NCI-H1436 treated with DMSO at 0.1 percent for 48 hours (cell line): ENCODE measurements at regions not wholly inside any gene's neighbourhood (a gene's known extent, or its start where the extent isn't known, plus 50 kb on each side); places are given as distances from the start of the nearest gene placed in this dataset.
A peak's percentile ranks its signal among the peaks of the same experiment; 100 is the strongest.
"Not testable (repeated sequence)": the region's sequence is repeated elsewhere in the genome, so short reads cannot be mapped to it uniquely, and the experiment has no call there.

Experiments used
- DNase-seq: peaks from one replicate; lab custom pipeline; 2025; lab: John Stamatoyannopoulos, UW

- no peak for DNase-seq
Observed at GRCh38 chr4:38385093-38386004, 278.6 kb upstream of the KLF3 start.

- no peak for DNase-seq
Observed at GRCh38 chr4:38386005-38386551, 277.9 kb upstream of the KLF3 start.

GRCh38 chr4:38386654-38387188, 277.3 kb upstream of the KLF3 start:
- DNase-seq: no peak

- peak; percentile 43 for DNase-seq
Observed at GRCh38 chr4:38387348-38387747, 276.7 kb upstream of the KLF3 start.

- DNase-seq: no peak
Observed at GRCh38 chr4:38387819-38388218, 276.2 kb upstream of the KLF3 start.

GRCh38 chr4:38388907-38389306, 275.1 kb upstream of the KLF3 start:
- DNase-seq: not testable (repeated sequence)

- no peak for DNase-seq
Observed at GRCh38 chr4:38390969-38391545, 272.9 kb upstream of the KLF3 start.

- no peak for DNase-seq
Observed at GRCh38 chr4:38392223-38392855, 271.7 kb upstream of the KLF3 start.

GRCh38 chr4:38396091-38396490, 267.9 kb upstream of the KLF3 start:
- DNase-seq: no peak

GRCh38 chr4:38396845-38397547, 267.0 kb upstream of the KLF3 start:
- no peak for DNase-seq

- DNase-seq: no peak
Observed at GRCh38 chr4:38400946-38401345, 263.1 kb upstream of the KLF3 start.

GRCh38 chr4:38406243-38406642, 257.8 kb upstream of the KLF3 start:
- no peak for DNase-seq

- DNase-seq: no peak
Observed at GRCh38 chr4:38409852-38410251, 254.1 kb upstream of the KLF3 start.

GRCh38 chr4:38411092-38411491, 252.9 kb upstream of the KLF3 start:
- DNase-seq: no peak

GRCh38 chr4:38411981-38412536, 251.9 kb upstream of the KLF3 start:
- DNase-seq: no peak

- no peak for DNase-seq
Observed at GRCh38 chr4:38413524-38414341, 250.3 kb upstream of the KLF3 start.

- DNase-seq: no peak
Observed at GRCh38 chr4:38414410-38414809, 249.6 kb upstream of the KLF3 start.

- DNase-seq: no peak
Observed at GRCh38 chr4:38415682-38416081, 248.3 kb upstream of the KLF3 start.

- no peak for DNase-seq
Observed at GRCh38 chr4:38416450-38417014, 247.5 kb upstream of the KLF3 start.

- not testable (repeated sequence) for DNase-seq
Observed at GRCh38 chr4:38420254-38420653, 243.7 kb upstream of the KLF3 start.
